ENCODE measurements at regions not wholly inside any gene's neighbourhood (a gene's known extent, or its start where the extent isn't known, plus 50 kb on each side); places are given as distances from the start of the nearest gene placed in this dataset.

- Mint-ChIP-seq H3K27me3 (peaks cover 20% of the 10 kb centered on the region), H3K4me1 (ENCODE audit: low read depth) (peaks cover 10% of the 10 kb centered on the region), H3K9me3 (no peaks in the 10 kb centered on the region), H3K4me3 (no peak overlapping the region), H3K27ac (no peak overlapping the region), H3K36me3 (ENCODE audit: low read depth) (no peaks in the 10 kb centered on the region)
- no peak for DNase-seq
These were observed 54.3 kb upstream of the TMCC3 start for GRCh38 chr12:94704452-94705306.

GRCh38 chr12:94702696-94703095 lies 52.3 kb upstream of the TMCC3 start:
- no peak for DNase-seq
- no peaks in the 10 kb centered on the region for H3K36me3 Mint-ChIP-seq (ENCODE audit: low read depth)
- H3K4me1 Mint-ChIP-seq (ENCODE audit: low read depth): peaks cover 10% of the 10 kb centered on the region
- peaks cover 24% of the 10 kb centered on the region for H3K27me3 Mint-ChIP-seq
- H3K4me3 Mint-ChIP-seq: no peak overlapping the region
- H3K27ac Mint-ChIP-seq: no peak overlapping the region
- no peaks in the 10 kb centered on the region for H3K9me3 Mint-ChIP-seq

GRCh38 chr12:94701711-94702110 lies 51.4 kb upstream of the TMCC3 start:
- Mint-ChIP-seq H3K36me3 (ENCODE audit: low read depth) (no peaks in the 10 kb centered on the region), H3K9me3 (no peaks in the 10 kb centered on the region), H3K4me3 (no peak overlapping the region), H3K27ac (no peak overlapping the region), H3K27me3 (peaks cover 24% of the 10 kb centered on the region), H3K4me1 (ENCODE audit: low read depth) (peaks cover 9% of the 10 kb centered on the region)
- DNase-seq: no peak

- DNase-seq: no peak
- H3K27me3 Mint-ChIP-seq: peaks cover 24% of the 10 kb centered on the region
- H3K27ac Mint-ChIP-seq: no peak overlapping the region
- no peaks in the 10 kb centered on the region for H3K9me3 Mint-ChIP-seq
- no peak overlapping the region for H3K4me3 Mint-ChIP-seq
- no peaks in the 10 kb centered on the region for H3K36me3 Mint-ChIP-seq (ENCODE audit: low read depth)
- H3K4me1 Mint-ChIP-seq (ENCODE audit: low read depth): no peaks in the 10 kb centered on the region
These were observed 50.3 kb upstream of the TMCC3 start for GRCh38 chr12:94700662-94701061.

Measured in activated T-cell treated with anti-CD3 and anti-CD28 coated beads, Interleukin-2, amount 50 U/mL, for 24 hours (primary cell).